Astrocyte of the hippocampus (primary cell): ENCODE measurements at regions not wholly inside any gene's neighbourhood (a gene's known extent, or its start where the extent isn't known, plus 50 kb on each side); places are given as distances from the start of the nearest gene placed in this dataset.
A peak's percentile ranks its signal among the peaks of the same experiment; 100 is the strongest.
"Not testable (repeated sequence)": the region's sequence is repeated elsewhere in the genome, so short reads cannot be mapped to it uniquely, and the experiment has no call there.

Source experiments
- DNase-seq: peaks from one replicate; pipeline ENCODE4 v3.0.0; 2011; ENCODE audit warnings: low read depth, low spot score

GRCh38 chr19:28386470-28386869 lies 826.5 kb downstream of the UQCRFS1 start:
- DNase-seq = no peak

GRCh38 chr19:28386066-28386465 lies 826.9 kb downstream of the UQCRFS1 start:
- DNase-seq = no peak

- DNase-seq = peak; percentile 21
These were observed 835.9 kb downstream of the UQCRFS1 start for GRCh38 chr19:28377077-28377476.

GRCh38 chr19:28374971-28375370 lies 838.0 kb downstream of the UQCRFS1 start:
- DNase-seq = no peak

GRCh38 chr19:28372576-28373247 lies 840.2 kb downstream of the UQCRFS1 start:
- no peak for DNase-seq

GRCh38 chr19:28367146-28367545 lies 845.8 kb downstream of the UQCRFS1 start:
- no peak for DNase-seq

- DNase-seq = no peak
These were observed 849.7 kb downstream of the UQCRFS1 start for GRCh38 chr19:28363254-28363653.

- no peak for DNase-seq
These were observed 853.2 kb downstream of the UQCRFS1 start for GRCh38 chr19:28359431-28360414.

- DNase-seq = peak; percentile 14
These were observed 854.3 kb downstream of the UQCRFS1 start for GRCh38 chr19:28358633-28359032.

- peak; percentile 5 for DNase-seq
These were observed 861.2 kb downstream of the UQCRFS1 start for GRCh38 chr19:28351761-28352160.

GRCh38 chr19:28351321-28351720 lies 861.6 kb downstream of the UQCRFS1 start:
- not testable (repeated sequence) for DNase-seq

- DNase-seq = no peak
These were observed 862.3 kb downstream of the UQCRFS1 start for GRCh38 chr19:28350673-28351072.

- DNase-seq = no peak
These were observed 862.9 kb downstream of the UQCRFS1 start for GRCh38 chr19:28350037-28350436.

- DNase-seq = no peak
These were observed 863.3 kb downstream of the UQCRFS1 start for GRCh38 chr19:28349604-28350003.

GRCh38 chr19:28345811-28346210 lies 867.1 kb downstream of the UQCRFS1 start:
- DNase-seq = no peak

- no peak for DNase-seq
These were observed 871.1 kb downstream of the UQCRFS1 start for GRCh38 chr19:28341810-28342350.

- DNase-seq = no peak
These were observed 878.5 kb downstream of the UQCRFS1 start for GRCh38 chr19:28334419-28334818.

- DNase-seq = no peak
These were observed 879.0 kb downstream of the UQCRFS1 start for GRCh38 chr19:28333909-28334308.

- no peak for DNase-seq
These were observed 880.1 kb downstream of the UQCRFS1 start for GRCh38 chr19:28332886-28333285.

- no peak for DNase-seq
These were observed 880.6 kb downstream of the UQCRFS1 start for GRCh38 chr19:28332351-28332750.

- no peak for DNase-seq
These were observed 881.4 kb downstream of the UQCRFS1 start for GRCh38 chr19:28331596-28331995.

GRCh38 chr19:28330831-28331230 lies 882.1 kb downstream of the UQCRFS1 start:
- DNase-seq = no peak
